GM18502 (cell line): ENCODE measurements at regions not wholly inside any gene's neighbourhood (a gene's known extent, or its start where the extent isn't known, plus 50 kb on each side); places are given as distances from the start of the nearest gene placed in this dataset.

ENCODE experiments used
- ATAC-seq: cut with Tn5 transposase; IDR thresholded peaks from one replicate; pipeline ENCODE4 v1.9.1; 2021; ENCODE audit warnings: mild to moderate bottlenecking; ENCODE audit not compliant: unreplicated experiment, poor library complexity

DNA sequence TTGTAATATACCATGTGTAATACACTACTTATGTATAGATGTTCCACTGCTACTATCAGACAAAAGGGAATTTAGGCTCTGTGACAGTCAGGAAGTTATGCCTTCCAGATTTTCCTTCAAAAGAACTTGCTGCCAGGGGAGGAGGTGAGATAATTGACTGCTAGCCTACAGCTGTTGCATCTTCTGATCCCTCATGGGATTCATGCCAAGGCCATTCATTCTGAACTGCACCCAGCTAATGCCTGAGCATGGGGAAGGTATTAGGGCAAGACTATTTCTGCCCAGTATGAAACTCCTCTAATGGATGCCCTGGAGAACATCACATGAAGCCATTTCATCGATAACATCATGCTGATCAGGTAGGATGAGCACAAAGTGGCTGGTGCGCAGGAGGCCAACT, 746.5 kb upstream of the ZNF608 start:
- no peak for ATAC-seq

DNA sequence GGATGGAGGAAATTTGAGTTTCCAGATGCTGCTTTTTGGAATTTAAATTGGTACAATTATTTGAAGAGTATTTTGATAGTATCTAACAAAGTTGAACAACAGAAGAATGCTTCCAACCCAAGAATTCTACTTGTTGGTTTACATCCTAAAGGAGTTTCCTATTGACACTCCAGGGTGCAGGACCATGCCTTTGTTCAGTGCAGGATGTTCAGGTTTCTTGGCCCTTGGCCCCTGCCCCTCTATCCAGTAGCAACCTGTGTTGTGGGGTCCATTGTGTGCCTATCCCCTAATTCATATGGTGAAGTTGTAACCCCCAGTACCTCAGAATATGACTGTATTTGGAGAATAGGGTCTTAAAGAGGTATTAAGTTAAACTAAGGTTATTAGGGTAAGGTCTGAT, 750.0 kb upstream of the ZNF608 start:
- no peak for ATAC-seq

DNA sequence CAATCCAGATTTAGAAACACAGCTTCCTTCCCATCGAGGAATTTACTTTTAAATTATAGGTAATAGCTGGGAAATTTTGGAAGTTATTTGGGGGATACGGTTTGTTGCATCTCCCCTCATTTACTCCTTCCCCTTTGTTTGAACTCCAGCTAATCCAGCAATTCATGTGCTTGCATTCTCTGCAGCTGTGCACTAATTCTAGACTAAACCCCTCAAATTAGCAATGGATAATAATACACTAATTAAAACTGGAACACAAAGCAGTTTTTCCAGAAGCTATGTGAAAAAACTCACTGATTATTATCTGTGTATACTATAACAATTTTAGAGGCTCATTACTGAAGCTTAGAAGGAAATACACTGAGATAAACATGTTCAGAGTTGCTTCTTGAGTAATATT, 751.2 kb upstream of the ZNF608 start:
- ATAC-seq = no peak

DNA sequence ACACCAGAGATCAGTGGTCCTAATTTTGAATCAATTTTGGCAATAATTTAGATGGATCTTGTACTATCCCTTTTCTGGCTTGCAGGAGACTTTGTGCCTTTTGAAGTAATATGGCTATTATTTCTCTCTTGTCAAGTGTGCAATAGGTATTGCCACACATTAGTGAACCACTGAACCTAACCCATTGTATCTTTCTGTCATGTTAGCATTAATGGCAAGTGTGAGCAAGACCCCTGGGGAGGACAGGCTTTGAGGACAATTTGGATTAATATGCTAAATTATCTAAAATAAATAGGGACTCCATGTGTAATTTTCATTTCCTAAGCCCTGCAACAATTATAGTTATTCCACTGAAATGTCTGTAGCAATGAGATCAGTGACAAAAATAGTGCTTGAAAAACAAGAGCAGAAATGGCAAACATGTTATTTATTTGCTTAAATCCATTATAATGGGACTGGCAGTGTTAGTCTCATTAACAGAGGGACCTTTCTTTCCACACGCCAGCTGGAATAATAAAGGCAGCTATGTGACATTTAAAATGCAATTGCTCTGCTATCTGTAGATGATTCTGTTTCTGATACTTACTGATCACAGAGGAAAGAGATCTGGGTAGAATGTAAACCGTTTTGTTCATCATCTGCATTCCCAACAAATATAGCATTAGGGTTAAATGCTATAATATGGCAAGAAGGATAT, 753.3 kb upstream of the ZNF608 start:
- no peak for ATAC-seq

DNA sequence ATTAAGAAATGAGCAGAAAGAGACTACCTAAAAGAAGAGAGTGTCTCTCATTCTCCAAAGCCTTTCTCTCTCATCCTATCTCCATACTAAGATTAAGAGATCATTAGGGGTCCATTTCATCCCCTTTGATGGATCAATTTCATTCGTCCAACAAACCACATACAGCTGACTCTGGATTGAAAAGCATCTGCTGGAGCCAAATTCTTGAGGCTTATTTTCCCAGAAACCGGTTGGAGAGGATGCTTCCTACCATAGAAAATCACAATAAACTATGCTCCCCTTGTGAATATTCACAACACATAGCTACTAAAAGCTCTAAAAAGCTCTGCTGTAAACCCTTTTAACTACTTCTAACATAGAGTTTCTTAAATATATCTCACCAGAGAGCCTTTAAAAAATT, 755.0 kb upstream of the ZNF608 start:
- ATAC-seq = no peak

DNA sequence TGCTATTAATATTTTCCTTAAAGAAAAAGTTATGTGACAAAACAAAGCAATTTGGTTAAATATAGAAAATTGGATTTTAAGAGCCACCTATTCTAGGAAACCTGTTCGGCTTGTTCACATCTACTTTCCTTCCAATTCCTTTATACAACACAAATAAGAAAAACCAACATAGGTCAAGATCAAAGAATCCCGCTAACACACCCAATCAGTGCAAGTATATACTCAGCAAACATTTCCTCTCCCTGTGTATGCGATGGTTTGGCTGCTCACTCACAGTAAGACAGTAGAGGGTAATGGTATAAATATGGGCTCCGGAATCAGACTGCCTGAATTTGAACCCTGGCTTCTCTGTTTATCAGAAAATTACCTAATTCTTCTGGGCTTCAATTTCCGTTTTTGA, 757.5 kb upstream of the ZNF608 start:
- ATAC-seq = no peak

DNA sequence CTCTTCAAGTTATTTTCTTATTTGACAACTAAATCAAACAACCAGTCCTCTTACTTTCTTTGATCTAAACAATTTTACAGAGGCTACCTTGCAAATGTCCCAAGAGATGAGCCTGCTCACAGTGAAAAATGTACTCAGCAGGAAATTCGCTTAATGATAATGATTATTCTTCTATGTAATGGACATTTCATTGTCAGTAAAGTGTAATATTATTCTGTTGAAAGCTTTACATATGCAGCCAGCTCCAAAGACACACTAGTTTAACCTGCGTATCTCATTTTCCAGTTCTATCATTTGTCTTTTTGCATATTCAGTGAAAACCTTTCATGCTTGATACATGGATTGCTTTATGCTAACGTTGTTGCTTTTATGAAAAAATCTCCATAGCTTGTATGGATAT, 758.7 kb upstream of the ZNF608 start:
- no peak for ATAC-seq

DNA sequence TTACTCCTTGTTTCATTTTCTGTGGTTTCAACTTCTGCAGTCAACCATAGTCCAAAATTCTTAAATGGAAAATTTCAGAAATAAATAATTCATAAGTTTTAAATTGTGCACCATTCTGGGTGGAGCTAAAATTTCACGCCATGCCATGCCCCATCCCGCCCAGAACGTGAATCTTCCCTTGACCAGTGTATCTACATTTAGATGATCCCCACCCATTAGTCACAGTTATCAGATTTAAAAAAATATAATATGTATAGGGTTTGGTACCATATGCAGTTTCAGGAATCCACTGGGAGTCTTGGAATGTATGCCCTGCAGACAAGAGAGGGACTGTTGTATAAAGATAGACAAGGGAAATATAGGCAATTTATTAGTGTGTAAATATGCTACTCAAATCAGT, 759.7 kb upstream of the ZNF608 start:
- no peak for ATAC-seq

DNA sequence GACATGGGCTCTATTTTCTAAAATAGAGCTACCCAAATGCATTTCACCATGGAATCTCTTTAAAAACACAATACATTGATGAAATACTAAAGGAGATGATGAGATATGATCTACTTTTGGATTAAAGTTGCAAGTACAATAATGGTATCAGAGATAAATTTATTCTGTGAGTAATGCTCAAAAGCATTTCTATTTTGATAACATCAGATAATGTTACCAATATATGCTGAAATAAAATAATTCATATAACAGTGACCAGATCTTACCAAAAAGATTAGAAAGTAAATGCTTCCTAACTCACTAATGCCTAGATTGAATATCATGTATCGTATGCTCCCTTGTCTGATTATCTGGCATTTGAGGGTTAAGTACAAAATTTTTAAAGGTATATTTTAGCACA, 761.8 kb upstream of the ZNF608 start:
- ATAC-seq = no peak

DNA sequence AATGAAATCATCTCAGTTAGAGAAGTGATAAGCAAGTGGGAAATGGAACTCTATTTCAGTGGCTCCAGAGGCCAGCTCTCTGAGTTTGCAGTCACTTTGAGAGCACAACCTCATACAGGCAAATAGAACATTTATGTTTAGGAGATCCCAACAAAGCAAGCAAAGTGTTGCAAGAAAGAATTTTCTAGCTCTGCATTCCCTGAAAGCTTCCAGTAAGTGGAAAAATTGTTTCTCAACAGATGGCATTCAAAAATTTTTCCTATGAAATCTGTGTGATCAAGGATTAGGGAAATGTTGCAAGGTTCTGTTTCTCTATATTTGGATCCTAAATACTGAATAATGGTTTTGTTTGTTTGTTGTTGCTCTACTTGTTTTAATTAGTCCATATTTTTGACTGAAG, 764.2 kb upstream of the ZNF608 start:
- no peak for ATAC-seq

DNA sequence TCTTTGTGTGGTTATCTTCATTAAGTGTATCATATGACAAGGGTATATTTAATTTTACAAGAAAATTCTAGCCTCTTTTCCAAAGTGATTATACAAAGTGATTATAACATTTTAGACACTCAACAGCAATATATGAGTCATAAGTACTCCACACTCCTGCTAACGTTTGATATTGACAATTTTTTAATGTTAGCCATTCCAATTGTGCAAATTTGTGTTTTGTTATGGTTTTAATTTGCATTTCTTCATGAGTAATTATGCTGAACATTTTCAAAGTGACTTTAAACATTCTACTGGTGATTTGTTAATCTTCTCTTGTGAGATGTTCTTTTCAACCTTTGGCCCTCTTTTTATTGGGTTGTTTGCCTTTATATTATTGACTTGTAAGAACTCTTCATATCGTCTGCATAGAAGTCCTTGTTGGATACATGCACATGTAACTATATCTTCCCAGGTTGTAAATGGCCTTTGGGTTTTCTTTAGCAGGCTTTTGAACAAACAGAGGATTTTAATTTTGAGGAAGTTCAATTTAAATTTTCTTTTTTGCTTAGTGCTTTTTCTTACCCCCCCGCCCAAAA, 771.6 kb upstream of the ZNF608 start:
- ATAC-seq = no peak

DNA sequence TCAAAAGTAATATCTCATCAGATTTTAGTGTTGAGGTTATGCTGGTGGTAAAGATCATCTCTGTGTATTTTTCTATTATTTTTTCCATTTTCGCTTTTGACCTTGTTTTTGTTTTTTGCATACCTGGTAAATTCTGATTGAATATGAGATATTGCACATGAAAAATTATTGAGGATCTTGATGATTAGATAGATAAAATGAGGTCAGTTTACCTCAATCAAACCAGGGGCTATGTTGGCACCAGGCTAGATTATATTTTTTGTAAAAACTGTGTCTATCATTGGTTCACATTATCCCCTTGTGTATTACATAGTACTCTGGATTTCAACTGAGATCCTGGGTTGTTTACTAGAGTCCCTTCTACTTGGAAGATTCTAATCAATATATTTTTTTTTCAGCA, 774.9 kb upstream of the ZNF608 start:
- no peak for ATAC-seq

DNA sequence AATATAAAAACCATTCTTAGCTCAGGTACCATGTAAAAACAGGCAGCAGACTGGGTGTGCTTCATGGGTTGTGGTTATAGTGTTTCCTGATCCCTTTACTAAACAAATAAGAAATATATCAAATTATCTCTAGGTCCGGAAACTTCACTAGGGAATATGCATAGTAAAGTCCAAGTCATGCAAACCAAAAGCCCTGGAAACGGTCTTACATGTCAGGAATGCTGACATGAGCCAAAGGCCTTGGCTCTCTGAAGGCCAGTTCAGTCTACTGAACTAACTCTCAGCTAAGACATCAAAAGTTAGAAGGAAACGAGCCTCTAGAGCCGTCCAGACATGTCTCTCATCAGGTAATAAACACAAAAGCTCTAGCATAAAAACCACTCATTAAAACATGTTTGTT, 778.9 kb upstream of the ZNF608 start:
- no peak for ATAC-seq

DNA sequence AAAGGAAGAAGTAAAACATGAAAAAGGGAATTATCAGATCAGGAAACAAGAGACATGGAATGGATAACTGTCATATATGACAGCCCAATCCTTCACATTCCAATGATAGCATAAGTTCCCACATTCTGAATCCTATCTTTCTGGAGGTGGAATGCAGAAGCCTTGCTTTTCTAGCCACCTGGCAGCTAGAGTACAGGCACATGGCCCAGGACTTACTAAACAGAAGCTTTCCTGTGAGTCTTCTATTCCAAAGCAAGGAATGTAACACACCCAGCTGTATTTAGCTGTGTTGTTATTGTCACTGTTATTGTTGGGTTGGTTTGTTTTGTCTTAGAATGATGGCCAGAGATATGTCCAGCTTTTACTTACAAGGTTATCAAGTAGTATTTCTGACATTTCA, 780.5 kb upstream of the ZNF608 start:
- no peak for ATAC-seq

DNA sequence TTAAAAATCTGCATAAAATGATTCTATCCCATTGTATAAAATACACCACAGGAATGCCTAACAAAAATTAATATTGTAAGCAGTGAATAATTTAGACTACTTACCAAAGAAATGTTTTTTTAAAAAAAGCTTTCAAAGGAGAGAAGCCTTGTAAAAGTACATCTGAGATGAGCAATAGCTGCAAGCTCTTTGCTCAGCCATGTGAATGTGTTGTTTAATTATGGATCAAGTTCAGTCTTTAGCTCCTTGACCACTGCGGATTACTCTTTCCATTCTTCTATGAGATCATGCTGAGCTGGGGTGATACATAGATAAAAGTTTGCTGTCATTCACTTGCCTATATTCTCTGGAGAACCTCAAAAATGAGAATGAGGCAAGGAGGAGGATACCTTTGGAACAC, 782.4 kb upstream of the ZNF608 start:
- no peak for ATAC-seq

DNA sequence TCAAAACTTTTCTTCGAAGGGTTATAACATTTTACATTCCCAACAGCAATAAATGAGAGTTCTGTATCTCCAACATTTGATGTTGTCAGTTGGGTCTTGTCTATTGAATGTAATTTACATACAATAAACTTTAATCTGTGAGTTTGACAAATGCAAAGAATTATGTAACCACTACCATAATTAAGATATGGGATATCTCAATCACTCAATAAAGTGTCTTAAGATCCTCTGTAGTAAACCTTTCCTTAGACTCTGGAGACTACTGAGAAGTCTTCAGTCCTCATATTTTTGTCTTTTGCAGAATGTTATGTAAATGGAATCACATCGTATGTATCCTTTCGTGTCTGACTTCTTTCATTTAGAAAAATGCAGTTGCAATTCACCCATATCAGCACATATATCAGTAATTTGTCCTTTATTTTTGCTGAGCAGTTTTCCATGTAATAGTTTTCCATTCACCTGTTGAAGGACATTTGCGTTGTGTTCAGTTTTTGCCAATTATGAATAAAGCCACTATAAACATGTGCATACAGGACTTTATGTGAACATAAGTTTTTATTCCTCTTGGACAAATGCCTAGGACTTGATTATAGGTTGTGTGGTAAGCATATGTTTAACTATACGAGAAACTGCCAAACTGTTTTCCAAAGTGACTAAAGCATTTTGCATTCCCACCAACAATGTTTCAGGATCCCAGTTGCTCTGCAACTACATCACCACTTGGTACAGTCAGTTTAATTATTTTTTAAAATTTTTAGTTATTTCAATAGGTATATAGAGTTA, 784.6 kb upstream of the ZNF608 start:
- ATAC-seq = no peak

DNA sequence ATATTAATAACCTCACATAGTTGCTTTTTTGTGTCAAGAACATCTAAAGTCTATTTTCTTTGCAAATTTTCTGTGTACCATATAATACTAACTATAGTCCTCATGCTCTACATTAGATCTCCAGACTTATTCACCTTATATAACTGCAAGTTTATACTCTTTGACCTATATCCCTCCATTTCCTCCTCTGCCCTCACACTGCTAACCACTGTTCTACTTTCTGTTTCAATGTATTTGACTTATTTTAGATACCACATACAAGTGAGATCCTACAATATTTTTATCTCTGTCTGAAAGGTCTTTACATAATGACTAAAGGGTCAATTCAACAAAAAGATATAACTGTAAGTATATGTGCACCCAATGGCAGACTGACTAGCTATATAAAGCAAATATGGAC, 789.7 kb upstream of the ZNF608 start:
- peak; percentile 43 for ATAC-seq

DNA sequence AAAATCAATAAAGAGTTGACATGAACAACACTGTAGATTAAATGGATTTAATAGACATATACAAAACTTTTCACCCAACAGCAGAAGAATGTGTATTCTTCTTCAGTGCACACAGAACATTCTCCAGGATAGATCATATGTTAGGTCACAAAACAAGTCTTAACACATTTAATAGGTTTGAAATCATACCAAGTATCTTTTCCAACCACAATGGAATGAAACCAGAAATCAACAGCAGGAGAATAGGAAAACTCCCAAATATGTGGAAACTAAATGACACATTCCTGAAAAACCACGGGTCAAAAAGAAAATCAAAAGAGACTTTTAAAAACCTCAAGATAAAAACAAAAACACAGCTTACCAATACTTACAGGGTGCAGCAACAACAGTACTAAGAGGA, 790.1 kb upstream of the ZNF608 start:
- no peak for ATAC-seq

DNA sequence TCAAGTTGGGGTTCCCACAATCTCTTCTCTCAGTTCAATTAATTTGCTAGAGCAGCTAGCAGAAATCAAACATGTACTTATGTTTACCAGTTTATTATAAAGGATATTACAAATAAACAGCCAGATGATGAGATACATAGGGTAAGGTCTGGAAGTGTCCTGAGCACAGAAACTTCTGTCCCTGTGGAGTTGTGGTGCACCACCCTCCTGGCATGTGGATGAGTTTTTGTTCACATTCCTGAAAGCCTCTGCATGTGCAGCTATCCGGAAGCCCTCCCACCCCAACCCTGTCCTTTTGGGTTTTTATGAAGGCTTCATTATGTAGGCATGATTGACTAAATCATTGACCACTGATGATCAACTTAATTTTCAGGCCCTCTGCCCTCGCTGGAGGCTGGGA, 791.2 kb upstream of the ZNF608 start:
- no peak for ATAC-seq

DNA sequence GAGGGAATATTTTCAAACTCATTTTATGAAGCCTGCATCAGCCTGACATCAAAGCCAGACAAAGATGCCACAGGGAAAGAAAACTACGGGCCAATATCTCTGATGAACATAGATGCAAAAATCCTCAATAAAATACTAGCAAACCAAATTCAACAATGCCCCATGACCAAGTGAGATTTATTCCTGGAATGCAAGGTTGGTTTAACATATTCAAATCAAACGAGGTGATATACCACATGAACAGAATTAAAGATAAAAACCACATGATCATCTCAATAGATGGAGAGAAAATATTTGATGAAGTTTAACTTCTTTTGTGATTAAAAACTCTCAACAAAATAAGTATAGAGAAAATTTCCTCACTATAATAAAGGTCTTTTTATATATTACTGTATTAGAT, 792.0 kb upstream of the ZNF608 start:
- no peak for ATAC-seq

DNA sequence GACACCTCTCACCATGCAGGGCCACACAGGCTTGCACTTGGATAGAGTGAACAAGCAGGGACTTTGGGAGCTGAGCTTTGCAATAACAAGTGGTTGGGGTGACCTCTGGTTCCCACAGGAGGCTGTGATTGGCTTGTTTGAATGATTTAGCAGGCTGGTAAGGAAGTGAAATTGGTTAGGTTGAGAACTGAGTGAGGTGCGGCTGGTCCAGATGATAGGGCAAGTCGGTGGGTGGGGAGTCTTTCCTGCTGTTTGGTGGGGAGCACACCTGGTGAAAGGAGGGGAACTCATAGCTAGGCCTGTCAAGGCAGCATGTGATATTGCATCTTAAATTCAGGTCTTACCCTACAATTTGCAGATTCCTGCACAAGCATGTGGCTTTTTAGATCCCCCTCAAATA, 794.6 kb upstream of the ZNF608 start:
- ATAC-seq = no peak
